ENCODE measurements at regions not wholly inside any gene's neighbourhood (a gene's known extent, or its start where the extent isn't known, plus 50 kb on each side); places are given as distances from the start of the nearest gene placed in this dataset.

- Histone ChIP-seq H3K4me3 (no peak overlapping the region), H3K27ac (no peak overlapping the region)
These were observed 511.5 kb downstream of the ZNF608 start for GRCh38 chr5:124234770-124235562.

- no peak overlapping the region for H3K27ac ChIP-seq
- no peak overlapping the region for H3K4me3 ChIP-seq
These were observed 512.2 kb downstream of the ZNF608 start for GRCh38 chr5:124234022-124234769.

GRCh38 chr5:124232515-124232914 lies 513.9 kb downstream of the ZNF608 start:
- H3K27ac ChIP-seq = no peak overlapping the region
- H3K4me3 ChIP-seq = no peak overlapping the region

GRCh38 chr5:124231802-124232201 lies 514.6 kb downstream of the ZNF608 start:
- Histone ChIP-seq H3K4me3 (no peak overlapping the region), H3K27ac (no peak overlapping the region)

GRCh38 chr5:124231230-124231629 lies 515.2 kb downstream of the ZNF608 start:
- no peak overlapping the region for H3K27ac ChIP-seq
- H3K4me3 ChIP-seq = no peak overlapping the region

GRCh38 chr5:124230456-124230855 lies 516.0 kb downstream of the ZNF608 start:
- no peak overlapping the region for H3K4me3 ChIP-seq
- no peak overlapping the region for H3K27ac ChIP-seq

GRCh38 chr5:124229352-124229751 lies 517.1 kb downstream of the ZNF608 start:
- H3K4me3 ChIP-seq = no peak overlapping the region
- no peak overlapping the region for H3K27ac ChIP-seq

- H3K4me3 ChIP-seq = no peak overlapping the region
- H3K27ac ChIP-seq = no peak overlapping the region
These were observed 518.5 kb downstream of the ZNF608 start for GRCh38 chr5:124227914-124228313.

- Histone ChIP-seq H3K27ac (no peak overlapping the region), H3K4me3 (no peak overlapping the region)
These were observed 526.0 kb downstream of the ZNF608 start for GRCh38 chr5:124220418-124220817.

- no peak overlapping the region for H3K4me3 ChIP-seq
- H3K27ac ChIP-seq = no peak overlapping the region
These were observed 533.5 kb downstream of the ZNF608 start for GRCh38 chr5:124212934-124213333.

- no peak overlapping the region for H3K4me3 ChIP-seq
- no peak overlapping the region for H3K27ac ChIP-seq
These were observed 536.1 kb downstream of the ZNF608 start for GRCh38 chr5:124210111-124210910.

GRCh38 chr5:124207118-124207517 lies 539.3 kb downstream of the ZNF608 start:
- Histone ChIP-seq H3K27ac (no peak overlapping the region), H3K4me3 (no peak overlapping the region)

GRCh38 chr5:124206540-124206939 lies 539.9 kb downstream of the ZNF608 start:
- H3K27ac ChIP-seq = no peak overlapping the region

GRCh38 chr5:124203303-124203702 lies 543.1 kb downstream of the ZNF608 start:
- Histone ChIP-seq H3K4me3 (no peak overlapping the region), H3K27ac (no peak overlapping the region)

More at GRCh38 chr5:124206540-124206939, 539.9 kb downstream of the ZNF608 start:
- no peak overlapping the region for H3K4me3 ChIP-seq

GRCh38 chr5:124200381-124200780 lies 546.1 kb downstream of the ZNF608 start:
- Histone ChIP-seq H3K4me3 (no peak overlapping the region), H3K27ac (no peak overlapping the region)

- Histone ChIP-seq H3K27ac (no peak overlapping the region), H3K4me3 (no peak overlapping the region)
These were observed 546.5 kb downstream of the ZNF608 start for GRCh38 chr5:124199893-124200292.

- no peak overlapping the region for H3K27ac ChIP-seq
- H3K4me3 ChIP-seq = no peak overlapping the region
These were observed 551.0 kb downstream of the ZNF608 start for GRCh38 chr5:124195411-124195810.

GRCh38 chr5:124194282-124194681 lies 552.2 kb downstream of the ZNF608 start:
- Histone ChIP-seq H3K4me3 (no peak overlapping the region), H3K27ac (no peak overlapping the region)

GRCh38 chr5:124193371-124193789 lies 553.1 kb downstream of the ZNF608 start:
- no peak overlapping the region for H3K27ac ChIP-seq
- no peak overlapping the region for H3K4me3 ChIP-seq

GRCh38 chr5:124192716-124193115 lies 553.7 kb downstream of the ZNF608 start:
- no peak overlapping the region for H3K27ac ChIP-seq

More at GRCh38 chr5:124192716-124193115, 553.7 kb downstream of the ZNF608 start:
- H3K4me3 ChIP-seq = no peak overlapping the region

Data from skin epidermis (tissue), 12 donors.